IMR-90 (cell line): ENCODE measurements at regions not wholly inside any gene's neighbourhood (a gene's known extent, or its start where the extent isn't known, plus 50 kb on each side); places are given as distances from the start of the nearest gene placed in this dataset.

ENCODE experiments used
- ATAC-seq: fragments of 200-7000 bp; cut with Tn5 transposase; 2 replicates; pipeline ENCODE4 v1.9.1; 2020; ENCODE audit warnings: low read depth, mild to moderate bottlenecking, moderate library complexity
- BruUV-seq: library from RNA; stranded (reverse); fragments of 400-500 nt; replicated peaks from 2 replicates; lab custom pipeline; 2021; lab: Mats Ljungman, UMichigan
- CTCF ChIA-PET: fragments of 300-600 bp; formaldehyde crosslinking; extraction: SDS; loops from one replicate; lab custom pipeline; 2021; ENCODE audit warnings: antibody characterized with exemption; lab: Yijun Ruan, JAX
- POLR2A ChIA-PET: fragments of 300-600 bp; sonication (Branson Sonifier 250); formaldehyde crosslinking; loops from one replicate; lab custom pipeline; 2022; ENCODE audit warnings: antibody characterized with exemption; ENCODE audit not compliant: unreplicated experiment; lab: Charles Lee
- DNase-seq: peaks from one replicate; pipeline ENCODE4 v3.0.0; 2013
- H2AFZ ChIP-seq: replicated peaks from 2 replicates; pipeline ENCODE3; 2013; ENCODE audit warnings: low read length, mild to moderate bottlenecking; ENCODE audit not compliant: poor library complexity
- H2AK5ac ChIP-seq: 2 replicates; pipeline ENCODE4 v1.6.1; 2013; ENCODE audit warnings: low read depth, low read length, inconsistent platforms
- H2AK9ac ChIP-seq: replicated peaks from 2 replicates; pipeline ENCODE3; 2013; ENCODE audit warnings: mild to moderate bottlenecking, low read depth, low read length, moderate library complexity; ENCODE audit not compliant: poor library complexity
- H2BK120ac ChIP-seq: 2 replicates; pipeline ENCODE4 v1.6.1; 2013; ENCODE audit warnings: low read depth, low read length, inconsistent platforms
- H2BK15ac ChIP-seq: 3 replicates; pipeline ENCODE4 v1.6.1; 2013; ENCODE audit warnings: low read depth, low read length, inconsistent platforms
- H2BK20ac ChIP-seq: 2 replicates; pipeline ENCODE4 v1.6.1; 2013; ENCODE audit warnings: low read depth, mild to moderate bottlenecking, inconsistent platforms, low read length, moderate library complexity
- H2BK5ac ChIP-seq: 2 replicates; pipeline ENCODE4 v1.6.1; 2013; ENCODE audit warnings: mild to moderate bottlenecking, low read depth, low read length, inconsistent platforms; ENCODE audit not compliant: poor library complexity, severe bottlenecking
- H3K14ac ChIP-seq: replicated peaks from 2 replicates; pipeline ENCODE4 v1.6.1; 2013; ENCODE audit warnings: low read depth, low read length, inconsistent platforms
- H3K18ac ChIP-seq: 2 replicates; pipeline ENCODE4 v1.6.1; 2013; ENCODE audit warnings: low read depth, low read length, control low read depth
- H3K23ac ChIP-seq: 2 replicates; pipeline ENCODE4 v1.6.1; 2013; ENCODE audit warnings: low read depth, low read length, inconsistent platforms
- H3K27ac ChIP-seq: 2 replicates; pipeline ENCODE4 v1.5.1; 2013; ENCODE audit warnings: mild to moderate bottlenecking, control low read depth, low read length; ENCODE audit not compliant: insufficient read depth
- H3K27me3 ChIP-seq: 2 replicates; pipeline ENCODE4 v1.6.1; 2013; ENCODE audit warnings: low read length; ENCODE audit not compliant: control insufficient read depth, insufficient read depth
- H3K36me3 ChIP-seq: 2 replicates; pipeline ENCODE4 v1.6.1; 2013; ENCODE audit warnings: low read length, mixed read lengths; ENCODE audit not compliant: control insufficient read depth, insufficient read depth
- H3K4ac ChIP-seq: 2 replicates; pipeline ENCODE4 v1.6.1; 2013; ENCODE audit warnings: low read depth, low read length, inconsistent platforms
- H3K4me1 ChIP-seq: 2 replicates; pipeline ENCODE4 v1.6.1; 2013; ENCODE audit warnings: low read length, mixed read lengths; ENCODE audit not compliant: control insufficient read depth, insufficient read depth
- H3K4me2 ChIP-seq: 2 replicates; pipeline ENCODE4 v1.6.1; 2013; ENCODE audit warnings: low read depth, mild to moderate bottlenecking, control low read depth, low read length, moderate library complexity
- H3K4me3 ChIP-seq: 2 replicates; pipeline ENCODE4 v1.5.1; 2013; ENCODE audit warnings: low read depth, mild to moderate bottlenecking, control low read depth, low read length, moderate library complexity; ENCODE audit not compliant: insufficient read depth
- H3K56ac ChIP-seq: 2 replicates; pipeline ENCODE4 v1.6.1; 2013; ENCODE audit warnings: low read length, inconsistent platforms; ENCODE audit not compliant: insufficient read depth; ENCODE audit errors: extremely low read depth
- H3K79me1 ChIP-seq, 2 experiments: 2 replicates each; pipeline ENCODE4 v1.6.1; 2013; ENCODE audit warnings: low read length in 2 of 2, inconsistent platforms in 1 of 2, low read depth in 1 of 2
- H3K9ac ChIP-seq: 2 replicates; pipeline ENCODE4 v1.6.1; 2013; ENCODE audit warnings: low read depth, low read length, control low read depth
- H3K9me1 ChIP-seq: 2 replicates; pipeline ENCODE4 v1.6.1; 2013; ENCODE audit warnings: low read length, inconsistent platforms; ENCODE audit not compliant: insufficient read depth
- H3K9me3 ChIP-seq: 2 replicates; pipeline ENCODE4 v1.6.1; 2013; ENCODE audit warnings: low read length; ENCODE audit not compliant: control insufficient read depth, insufficient read depth
- H4K20me1 ChIP-seq: 2 replicates; pipeline ENCODE4 v1.6.1; 2013; ENCODE audit warnings: low read length, inconsistent platforms; ENCODE audit not compliant: insufficient read depth
- H4K5ac ChIP-seq: 2 replicates; pipeline ENCODE4 v1.6.1; 2013; ENCODE audit warnings: mild to moderate bottlenecking, low read depth, low read length, control low read depth
- H4K8ac ChIP-seq, 2 experiments: 2 replicates each; pipeline ENCODE4 v1.6.1; 2013; ENCODE audit warnings: low read depth in 2 of 2, low read length in 2 of 2, control low read depth in 1 of 2, inconsistent platforms in 1 of 2
- H4K91ac ChIP-seq: 2 replicates; pipeline ENCODE4 v1.6.1; 2013; ENCODE audit warnings: low read depth, low read length, inconsistent platforms; ENCODE audit not compliant: insufficient read depth
- BHLHE40 ChIP-seq: fragments of 150-350 bp; IDR thresholded peaks from 2 replicates; pipeline ENCODE4 v1.6.1; 2016; ENCODE audit warnings: mild to moderate bottlenecking, low read depth, low read length
- CEBPB ChIP-seq: IDR thresholded peaks from 2 replicates; pipeline ENCODE4 v1.6.1; 2012; ENCODE audit warnings: low read depth, low read length, improper control_type of control experiment
- CTCF ChIP-seq: conservative IDR thresholded peaks from 2 replicates; pipeline ENCODE4 v1.5.1; 2012; ENCODE audit warnings: mild to moderate bottlenecking, low read depth, low read length, improper control_type of control experiment
- ELK1 ChIP-seq: fragments of 150-350 bp; IDR thresholded peaks from 2 replicates; pipeline ENCODE4 v1.6.1; 2016; ENCODE audit warnings: low read depth, mild to moderate bottlenecking, low read length, moderate library complexity, borderline replicate concordance
- MXI1 ChIP-seq: IDR thresholded peaks from 2 replicates; pipeline ENCODE4 v1.6.1; 2012; ENCODE audit warnings: low read depth, mild to moderate bottlenecking, low read length, moderate library complexity, borderline replicate concordance
- NFE2L2 ChIP-seq: fragments of 150-350 bp; IDR thresholded peaks from 2 replicates; pipeline ENCODE4 v1.6.1; 2016; ENCODE audit warnings: low read depth, mild to moderate bottlenecking, low read length
- POLR2A ChIP-seq: IDR thresholded peaks from 2 replicates; pipeline ENCODE4 v1.6.1; 2012; ENCODE audit warnings: mild to moderate bottlenecking, low read depth, low read length
- RAD21 ChIP-seq: IDR thresholded peaks from 2 replicates; pipeline ENCODE4 v1.6.1; 2012; ENCODE audit warnings: low read length, improper control_type of control experiment
- RCOR1 ChIP-seq: IDR thresholded peaks from 2 replicates; pipeline ENCODE4 v1.6.1; 2012; ENCODE audit warnings: mild to moderate bottlenecking, low read length, improper control_type of control experiment; ENCODE audit not compliant: insufficient replicate concordance
- RFX5 ChIP-seq: IDR thresholded peaks from 2 replicates; pipeline ENCODE4 v1.8.0; 2012; ENCODE audit warnings: low read depth, mild to moderate bottlenecking, low read length, moderate library complexity
- SMC3 ChIP-seq: fragments of 150-350 bp; IDR thresholded peaks from 2 replicates; pipeline ENCODE4 v1.6.1; 2016; ENCODE audit warnings: low read depth, mild to moderate bottlenecking, antibody characterized with exemption, low read length, moderate library complexity
- USF2 ChIP-seq: fragments of 150-350 bp; IDR thresholded peaks from 2 replicates; pipeline ENCODE4 v1.6.1; 2017; ENCODE audit warnings: mild to moderate bottlenecking, antibody characterized with exemption, low read length, low read depth
- dilution Hi-C: fragments of 300-500 bp; cut with HindIII; formaldehyde crosslinking; loops from one replicate; pipeline ENCODE4 v1.14.3; 2018; ENCODE audit warnings: low sequenced_read_pairs; ENCODE audit not compliant: unreplicated experiment
- in situ Hi-C: fragments of 300-500 bp; cut with MboI; formaldehyde crosslinking; loops from 3 replicates; pipeline ENCODE4 v1.14.3; 2019; ENCODE audit warnings: low sequenced_read_pairs, inconsistent platforms, mixed read lengths
- intact Hi-C: fragments of 100-400 bp; cut with micrococcal nuclease; formaldehyde crosslinking; loops from 2 replicates; pipeline ENCODE4 v1.10.0; 2022

GRCh38 chr4:164617426-164617825, 136.5 kb upstream of the SMIM31 start:
- Histone ChIP-seq H3K4me2 (no peak overlapping the region), H3K56ac (no peak overlapping the region), H3K27me3 (no peaks in the 10 kb centered on the region), H2BK15ac (no peak overlapping the region), H4K91ac (no peak overlapping the region), H4K8ac (no peak overlapping the region), H3K9me3 (peaks cover 10% of the 10 kb centered on the region; the same call in 1 of the 2 replicates), H2AK5ac (no peak overlapping the region), H2BK20ac (no peak overlapping the region), H4K20me1 (no peaks in the 10 kb centered on the region), H4K5ac (no peak overlapping the region), H3K18ac (no peak overlapping the region), H3K36me3 (no peaks in the 10 kb centered on the region), H3K4me1 (no peaks in the 10 kb centered on the region), H3K14ac (no peak overlapping the region), H2AK9ac (no peak overlapping the region), H3K23ac (no peak overlapping the region), H3K9me1 (no peaks in the 10 kb centered on the region), H3K79me1 (no peaks in the 10 kb centered on the region), H3K9ac (no peak overlapping the region), H2BK5ac (no peak overlapping the region), H3K27ac (no peak overlapping the region), H2BK120ac (no peak overlapping the region), H3K4me3 (no peak overlapping the region), H3K4ac (no peak overlapping the region), H2AFZ (no peak overlapping the region)
- TF ChIP-seq MXI1 (no peak), ELK1 (no peak), NFE2L2 (no peak), CTCF (no peak), RCOR1 (no peak), USF2 (no peak), BHLHE40 (no peak), POLR2A (no peak), CEBPB (no peak), RFX5 (no peak), RAD21 (no peak), SMC3 (no peak)
- CTCF ChIA-PET = no interaction called here
- dilution Hi-C loops (no loop called here), in situ Hi-C loops (no loop called here), intact Hi-C loops (no loop called here)
- POLR2A ChIA-PET = no interaction called here
- no TSS peak for BruUV-seq
- ATAC-seq = no peak
- no peak for DNase-seq
